NCI-H128 (cell line): ENCODE measurements at regions not wholly inside any gene's neighbourhood (a gene's known extent, or its start where the extent isn't known, plus 50 kb on each side); places are given as distances from the start of the nearest gene placed in this dataset.

Source experiments
- DNase-seq: peaks from one replicate; lab custom pipeline; 2025; ENCODE audit not compliant: unreplicated experiment; lab: John Stamatoyannopoulos, UW

DNA sequence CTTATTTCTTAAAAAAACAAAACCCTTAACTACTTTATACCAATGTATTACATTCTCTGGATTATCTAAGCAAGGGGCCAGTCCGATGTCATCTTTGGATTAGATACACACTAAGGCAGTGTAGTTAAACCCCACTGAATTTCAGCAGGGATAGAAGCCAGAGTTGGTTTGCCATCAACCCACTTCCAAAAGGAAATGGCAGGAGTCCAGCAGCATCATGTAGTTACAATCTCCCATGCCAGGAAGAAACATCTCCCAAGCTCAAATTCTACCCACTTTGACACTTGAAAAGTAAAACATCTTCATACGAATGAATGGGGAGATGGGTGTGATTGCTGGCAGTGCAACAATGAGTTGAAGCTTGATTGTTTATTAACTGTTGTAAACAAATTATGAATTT is 203.5 kb upstream of the PLXNC1 start:
- no peak for DNase-seq

GRCh38 chr12:93946542-93947150 is 201.7 kb upstream of the PLXNC1 start:
- DNase-seq, result no peak

DNA sequence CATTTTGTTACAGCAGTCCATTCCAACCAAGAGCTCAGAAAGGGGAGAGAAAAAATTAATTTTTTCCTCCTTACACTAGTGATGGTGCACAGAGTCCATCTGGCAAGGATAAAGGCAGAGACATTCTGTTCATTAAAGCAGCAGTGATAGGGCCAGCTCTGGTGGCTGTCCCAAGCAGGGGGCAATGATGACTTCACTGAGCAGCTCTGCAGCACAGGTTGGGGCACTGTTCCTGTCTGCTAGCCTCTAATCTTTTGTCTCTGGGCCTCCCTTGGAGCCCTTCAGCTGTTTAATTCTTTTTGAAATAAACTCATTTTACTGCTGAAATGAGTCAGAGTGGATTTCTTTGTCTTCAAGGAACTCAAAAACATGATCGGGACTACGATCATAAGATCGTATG is 200.9 kb upstream of the PLXNC1 start:
- DNase-seq, result no peak

GRCh38 chr12:93950311-93950710 is 198.1 kb upstream of the PLXNC1 start:
- no peak for DNase-seq

GRCh38 chr12:93954166-93955112 is 193.9 kb upstream of the PLXNC1 start:
- DNase-seq, result no peak

DNA sequence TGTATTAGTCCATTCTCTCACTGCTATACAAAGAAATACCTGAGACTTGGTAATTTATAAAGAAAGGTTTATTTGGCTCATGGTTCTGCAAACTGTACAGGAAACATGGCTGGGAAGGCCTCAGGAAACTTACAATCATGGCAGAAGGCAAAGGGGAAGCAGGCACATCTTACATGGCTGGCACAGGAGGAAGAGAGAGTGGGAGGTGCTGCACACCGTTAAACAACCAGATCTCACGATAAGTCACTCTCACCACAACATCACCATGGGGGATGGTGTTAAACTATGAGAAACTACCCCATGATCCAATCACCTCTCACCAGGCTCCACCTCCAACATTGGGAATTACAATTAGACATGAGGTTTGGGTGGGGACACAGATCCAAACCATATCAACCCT is 191.8 kb upstream of the PLXNC1 start:
- DNase-seq, result no peak

GRCh38 chr12:93957168-93957567 is 191.2 kb upstream of the PLXNC1 start:
- DNase-seq, result no peak

DNA sequence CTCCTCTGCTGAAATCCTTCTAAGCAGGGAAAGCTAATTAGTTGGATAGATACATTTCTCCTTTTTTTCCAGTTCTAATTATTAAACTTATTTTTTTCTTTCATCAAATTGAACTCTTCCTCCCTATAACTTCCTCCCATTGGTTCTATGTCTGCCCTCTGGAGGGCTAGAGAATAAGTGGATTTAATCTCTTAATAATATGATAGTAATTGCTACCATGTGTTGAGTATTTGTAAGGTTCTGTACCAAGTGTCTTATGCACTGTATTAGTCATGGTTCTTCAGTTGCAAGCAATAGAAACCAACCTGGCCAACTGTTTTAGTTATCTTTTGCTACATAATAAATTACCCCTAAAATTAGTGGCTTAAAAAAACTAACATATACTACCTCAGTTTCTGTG is 190.5 kb upstream of the PLXNC1 start:
- no peak for DNase-seq

GRCh38 chr12:93959657-93960056 is 188.7 kb upstream of the PLXNC1 start:
- DNase-seq, result no peak

GRCh38 chr12:93960521-93960920 is 187.9 kb upstream of the PLXNC1 start:
- DNase-seq, result no peak

DNA sequence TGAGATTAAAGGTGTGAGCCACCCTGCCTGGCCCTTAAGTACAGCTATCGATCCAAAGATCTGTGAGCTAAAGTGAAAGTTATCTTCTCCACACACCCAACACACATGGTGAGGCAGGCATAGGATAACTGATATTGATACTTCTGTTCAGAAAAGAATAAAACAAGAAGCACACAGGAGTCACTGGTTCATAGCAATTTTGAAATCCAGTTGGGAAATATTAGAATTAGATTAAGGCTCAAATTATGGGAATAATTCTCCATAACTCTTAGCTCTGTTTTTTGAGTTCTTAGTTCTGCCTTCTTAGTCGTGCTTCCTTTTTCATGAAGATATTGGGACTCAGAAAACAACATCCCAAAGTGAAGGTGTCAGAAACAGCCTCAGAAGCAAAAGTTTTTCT is 186.0 kb upstream of the PLXNC1 start:
- DNase-seq, result no peak

GRCh38 chr12:93964936-93965335 is 183.4 kb upstream of the PLXNC1 start:
- no peak for DNase-seq

DNA sequence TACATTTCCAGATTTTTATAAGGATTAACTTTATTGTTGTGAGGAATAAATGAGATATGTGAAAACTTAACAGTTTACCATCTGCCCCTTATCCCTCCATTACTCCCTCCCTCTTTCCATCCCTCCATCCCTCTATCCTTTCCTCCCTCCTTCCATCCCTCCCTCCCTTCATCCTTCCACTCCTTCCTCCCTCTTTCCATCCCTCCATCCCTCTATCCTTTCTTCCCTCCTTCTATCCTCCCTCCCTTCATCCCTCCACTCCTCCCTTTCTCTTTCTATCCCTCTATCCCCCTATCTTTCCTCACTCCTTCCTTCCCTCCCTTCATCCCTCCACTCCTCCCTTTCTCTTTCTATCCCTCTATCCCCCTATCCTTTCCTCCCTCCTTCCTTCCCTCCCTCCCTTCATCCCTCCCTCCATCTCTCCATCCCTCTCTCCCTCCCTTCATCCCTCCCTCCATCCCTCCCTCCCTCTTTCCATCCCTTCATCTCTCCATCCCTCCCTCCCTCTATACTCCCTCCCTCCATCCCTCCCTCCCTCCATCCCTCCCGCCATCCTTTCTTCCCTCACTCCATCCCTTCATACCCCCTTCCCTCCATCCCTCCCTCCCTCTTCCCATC is 181.8 kb upstream of the PLXNC1 start:
- no peak for DNase-seq

DNA sequence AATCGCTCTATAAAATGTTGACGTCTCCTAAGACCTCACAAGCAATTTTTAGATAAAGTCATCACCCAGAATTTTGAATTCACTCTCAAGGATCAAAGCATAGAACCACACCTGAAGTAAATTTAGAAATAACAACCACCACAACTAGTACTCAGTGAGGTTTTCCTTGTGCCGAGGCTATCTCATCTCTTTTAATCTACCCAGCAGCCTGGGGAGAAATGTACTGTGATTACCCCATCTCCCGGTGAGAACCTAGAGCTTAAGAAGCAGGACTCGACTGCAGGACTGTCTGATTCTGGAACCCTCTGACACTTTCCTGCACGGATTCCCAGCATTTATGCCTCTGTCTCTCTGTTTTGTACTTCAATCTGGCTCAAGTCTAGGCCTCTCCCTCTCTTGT is 180.9 kb upstream of the PLXNC1 start:
- DNase-seq, result no peak

DNA sequence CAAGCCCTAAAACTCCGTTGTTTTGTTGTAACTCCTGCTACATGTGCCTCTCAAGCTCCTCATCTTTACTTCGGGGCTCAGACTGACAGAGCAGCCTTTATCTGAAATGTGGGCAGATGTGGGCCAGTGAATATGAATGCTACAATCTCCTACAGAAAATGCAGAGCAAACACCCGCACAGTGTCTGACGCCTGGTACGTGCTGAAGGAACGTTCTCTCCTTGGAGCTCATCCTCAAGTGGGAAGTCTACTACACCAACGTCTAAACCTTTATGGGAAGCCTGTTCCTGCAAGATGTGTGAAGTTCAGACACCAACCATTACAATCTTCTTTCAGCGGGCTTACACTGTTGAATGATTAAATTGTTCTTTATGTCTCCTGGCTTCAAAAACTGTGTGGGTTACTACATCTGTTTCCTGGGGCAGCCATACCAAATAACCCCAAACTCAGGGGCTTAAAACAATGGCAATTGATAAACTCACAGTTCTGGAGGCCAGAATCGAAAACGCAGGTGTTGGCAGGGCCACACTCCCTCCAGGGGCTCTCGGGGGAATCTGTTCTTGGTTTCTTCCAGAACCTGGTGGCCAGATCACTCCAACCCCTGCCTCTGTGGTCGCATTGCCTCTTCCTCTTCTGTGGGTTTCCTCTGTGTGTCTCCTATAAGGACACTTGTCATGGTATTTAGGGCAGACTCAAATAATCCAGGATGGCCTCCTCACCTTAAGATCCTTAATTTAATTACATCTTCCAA is 179.7 kb upstream of the PLXNC1 start:
- no peak for DNase-seq

DNA sequence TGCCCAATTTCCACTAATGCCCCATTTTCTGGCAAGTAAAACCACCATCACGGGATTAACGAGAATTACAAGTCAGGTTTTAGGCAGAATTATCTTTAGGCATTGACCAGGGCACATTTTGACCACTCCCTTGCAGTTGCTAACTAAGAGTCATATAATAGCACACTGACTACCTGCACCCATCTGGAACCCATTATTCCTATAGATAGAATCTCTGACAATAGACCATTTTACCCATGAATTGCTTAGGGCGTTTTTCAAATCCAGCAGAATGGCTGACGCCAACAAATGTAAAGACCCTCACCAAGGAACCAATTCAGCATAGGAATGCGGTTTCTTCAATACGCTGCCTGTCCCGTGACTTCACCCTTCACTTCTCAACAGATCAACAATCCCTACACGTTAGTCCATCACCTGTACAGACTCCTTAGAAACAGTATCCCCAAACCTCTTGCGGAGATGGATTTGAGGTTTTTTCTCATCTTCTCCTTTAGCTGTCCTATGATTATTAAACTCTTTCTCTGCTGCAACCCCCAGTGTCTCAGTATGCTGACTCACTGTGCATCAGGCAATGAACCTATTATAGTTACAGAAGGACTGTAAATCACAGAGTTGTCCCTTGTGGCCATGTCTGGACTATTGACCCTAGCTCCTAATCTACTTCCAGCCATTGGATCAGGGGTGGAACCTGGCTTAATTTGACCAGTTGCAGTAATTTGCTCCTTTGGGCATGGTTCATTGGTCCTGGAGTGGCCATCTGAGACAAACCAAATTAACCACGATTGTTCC is 177.3 kb upstream of the PLXNC1 start:
- DNase-seq, result no peak

- DNase-seq, result no peak
Measured at GRCh38 chr12:93972411-93973208, 175.8 kb upstream of the PLXNC1 start.

- DNase-seq, result no peak
Measured at GRCh38 chr12:93974252-93974651, 174.1 kb upstream of the PLXNC1 start.

DNA sequence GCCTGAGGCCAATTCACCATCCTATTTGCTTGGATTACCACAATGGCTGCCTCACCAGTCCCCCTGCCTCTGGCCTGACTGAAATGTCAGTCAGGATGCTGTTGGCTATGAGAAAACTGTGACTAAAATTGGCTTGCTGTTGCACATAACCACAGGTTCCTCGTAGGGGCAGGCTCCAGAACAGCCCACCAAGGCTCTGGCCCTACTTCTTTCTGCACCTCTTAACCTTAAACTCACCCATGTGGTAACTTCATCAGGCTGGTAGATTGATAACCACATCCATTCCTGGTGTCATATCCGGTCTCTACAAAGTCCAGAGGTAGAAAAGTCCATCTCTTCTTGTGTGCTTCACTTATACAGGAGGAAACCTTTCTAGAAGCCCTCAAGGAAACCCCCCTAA is 172.4 kb upstream of the PLXNC1 start:
- no peak for DNase-seq

DNA sequence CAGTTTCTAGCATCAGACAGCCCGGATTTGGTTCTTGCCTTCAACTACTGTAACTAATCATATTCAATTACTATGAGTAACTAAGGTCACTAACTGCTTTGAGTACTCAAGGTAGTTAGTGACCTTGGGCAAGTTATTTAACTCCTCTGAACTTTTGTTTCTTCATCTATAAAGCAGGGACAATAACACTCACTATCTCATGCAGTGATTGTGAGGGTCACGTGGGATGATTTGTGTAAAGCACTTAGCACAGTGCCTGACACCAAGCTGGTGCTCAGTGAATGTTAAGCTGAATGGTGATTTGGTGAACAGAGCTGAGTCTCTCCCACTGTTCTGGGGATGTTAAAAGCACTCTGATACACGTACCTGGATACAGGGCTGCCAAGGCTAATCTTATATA is 171.3 kb upstream of the PLXNC1 start:
- DNase-seq, result no peak
